Left ventricle myocardium inferior (tissue), 1 donor: ENCODE measurements at regions not wholly inside any gene's neighbourhood (a gene's known extent, or its start where the extent isn't known, plus 50 kb on each side); places are given as distances from the start of the nearest gene placed in this dataset.

ENCODE experiments used
- DNase-seq: peaks from one replicate; pipeline ENCODE4 v3.0.0-alpha.2; 2020
- H3K27ac ChIP-seq: fragments of 200-600 bp; replicated peaks from 2 replicates; pipeline ENCODE4 v1.8.0; 2021
- H3K27me3 ChIP-seq: fragments of 200-600 bp; 2 replicates; pipeline ENCODE4 v1.8.0; 2021; ENCODE audit warnings: low read depth
- H3K36me3 ChIP-seq: fragments of 200-600 bp; 2 replicates; pipeline ENCODE4 v1.8.0; 2021
- H3K4me1 ChIP-seq: fragments of 200-600 bp; 2 replicates; pipeline ENCODE4 v1.8.0; 2021
- H3K4me3 ChIP-seq: fragments of 200-600 bp; 2 replicates; pipeline ENCODE4 v1.8.0; 2021; ENCODE audit warnings: mild to moderate bottlenecking, moderate library complexity
- H3K9me3 ChIP-seq: fragments of 200-600 bp; replicated peaks from 2 replicates; pipeline ENCODE4 v1.8.0; 2021
- intact Hi-C: fragments of 100-400 bp; cut with micrococcal nuclease; formaldehyde crosslinking; loops from one replicate; pipeline ENCODE4 v1.11.0; 2022
- TF ChIP-seq, protein P1 (sequence below): fragments of 200-600 bp; IDR thresholded peaks from 2 replicates; pipeline ENCODE4 v1.8.0; 2021; ENCODE audit warnings: antibody characterized with exemption, mild to moderate bottlenecking, borderline replicate concordance
- donor health status: DM: no; HTN: yes; CAD: no; lungs with severe emphysema.

- no peak overlapping the region for H3K27ac ChIP-seq
- no peaks in the 10 kb centered on the region for H3K4me1 ChIP-seq
- no peaks in the 10 kb centered on the region for H3K9me3 ChIP-seq
- no peaks in the 10 kb centered on the region for H3K36me3 ChIP-seq
- H3K27me3 ChIP-seq, result no peaks in the 10 kb centered on the region
- TF ChIP-seq, protein P1, sequence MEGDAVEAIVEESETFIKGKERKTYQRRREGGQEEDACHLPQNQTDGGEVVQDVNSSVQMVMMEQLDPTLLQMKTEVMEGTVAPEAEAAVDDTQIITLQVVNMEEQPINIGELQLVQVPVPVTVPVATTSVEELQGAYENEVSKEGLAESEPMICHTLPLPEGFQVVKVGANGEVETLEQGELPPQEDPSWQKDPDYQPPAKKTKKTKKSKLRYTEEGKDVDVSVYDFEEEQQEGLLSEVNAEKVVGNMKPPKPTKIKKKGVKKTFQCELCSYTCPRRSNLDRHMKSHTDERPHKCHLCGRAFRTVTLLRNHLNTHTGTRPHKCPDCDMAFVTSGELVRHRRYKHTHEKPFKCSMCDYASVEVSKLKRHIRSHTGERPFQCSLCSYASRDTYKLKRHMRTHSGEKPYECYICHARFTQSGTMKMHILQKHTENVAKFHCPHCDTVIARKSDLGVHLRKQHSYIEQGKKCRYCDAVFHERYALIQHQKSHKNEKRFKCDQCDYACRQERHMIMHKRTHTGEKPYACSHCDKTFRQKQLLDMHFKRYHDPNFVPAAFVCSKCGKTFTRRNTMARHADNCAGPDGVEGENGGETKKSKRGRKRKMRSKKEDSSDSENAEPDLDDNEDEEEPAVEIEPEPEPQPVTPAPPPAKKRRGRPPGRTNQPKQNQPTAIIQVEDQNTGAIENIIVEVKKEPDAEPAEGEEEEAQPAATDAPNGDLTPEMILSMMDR, result no peak
- intact Hi-C loops, result no loop called here
- H3K4me3 ChIP-seq, result no peak overlapping the region
- no peak for DNase-seq
Observed at GRCh38 chr4:14513471-14513870, 488.8 kb upstream of the CPEB2 start.

DNA sequence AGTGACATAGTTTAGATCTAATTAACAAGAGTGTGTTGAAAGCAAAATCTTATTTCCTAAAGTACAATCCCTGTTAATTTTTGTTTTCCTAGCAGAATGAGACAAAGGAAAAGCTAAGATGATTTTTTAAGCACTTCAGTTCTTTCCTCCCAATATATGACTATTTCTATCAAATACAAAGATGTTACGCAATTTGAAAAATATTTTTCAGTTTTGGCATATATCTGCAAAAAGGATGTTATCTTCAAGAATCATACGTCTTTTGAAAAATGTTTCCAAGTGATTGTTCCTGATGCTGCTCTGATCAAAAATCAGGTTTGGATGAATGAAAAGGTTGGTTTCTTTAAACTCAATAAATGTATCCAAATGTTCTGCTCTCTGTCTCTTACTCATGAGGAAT lies 486.7 kb upstream of the CPEB2 start:
- intact Hi-C loops, result no loop called here
- Histone ChIP-seq H3K9me3 (no peaks in the 10 kb centered on the region), H3K27ac (no peak overlapping the region), H3K4me1 (no peaks in the 10 kb centered on the region), H3K27me3 (no peaks in the 10 kb centered on the region), H3K36me3 (no peaks in the 10 kb centered on the region), H3K4me3 (no peak overlapping the region)
- TF ChIP-seq, protein P1, result no peak
- no peak for DNase-seq

DNA sequence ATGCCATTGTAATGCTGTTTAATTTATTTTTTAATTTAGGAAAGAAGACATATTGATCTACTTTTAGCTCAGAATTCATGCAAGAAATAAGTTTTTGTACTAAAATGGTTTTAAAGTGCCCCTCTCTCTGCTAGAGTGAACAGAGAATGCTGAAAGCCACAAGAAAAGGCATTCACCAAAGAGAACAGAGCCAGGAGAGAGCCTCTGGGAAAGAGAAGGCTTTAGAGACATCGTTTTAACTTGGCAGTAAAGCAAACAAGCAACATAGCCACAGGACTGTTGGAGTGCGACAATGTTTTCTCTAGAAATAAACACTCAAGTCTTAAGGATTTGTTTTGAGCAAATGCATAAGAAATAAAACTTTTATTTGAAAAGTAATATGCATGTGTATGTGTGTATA lies 484.1 kb upstream of the CPEB2 start:
- TF ChIP-seq, protein P1, result no peak
- no peak for DNase-seq
- intact Hi-C loops, result no loop called here
- Histone ChIP-seq H3K4me3 (no peak overlapping the region), H3K9me3 (peaks cover 4% of the 10 kb centered on the region), H3K27me3 (no peaks in the 10 kb centered on the region), H3K4me1 (no peaks in the 10 kb centered on the region), H3K27ac (no peak overlapping the region), H3K36me3 (no peaks in the 10 kb centered on the region)

- intact Hi-C loops, result no loop called here
- H3K36me3 ChIP-seq, result no peaks in the 10 kb centered on the region
- DNase-seq, result no peak
- no peaks in the 10 kb centered on the region for H3K4me1 ChIP-seq
- peaks cover 4% of the 10 kb centered on the region for H3K9me3 ChIP-seq
- H3K27me3 ChIP-seq, result no peaks in the 10 kb centered on the region
- H3K27ac ChIP-seq, result no peak overlapping the region
- no peak overlapping the region for H3K4me3 ChIP-seq
- TF ChIP-seq, protein P1, result no peak
Observed at GRCh38 chr4:14520171-14520570, 482.1 kb upstream of the CPEB2 start.

- no peaks in the 10 kb centered on the region for H3K4me1 ChIP-seq
- no peak for DNase-seq
- peaks cover 4% of the 10 kb centered on the region for H3K9me3 ChIP-seq
- H3K4me3 ChIP-seq, result no peak overlapping the region
- no peaks in the 10 kb centered on the region for H3K36me3 ChIP-seq
- no peaks in the 10 kb centered on the region for H3K27me3 ChIP-seq
- intact Hi-C loops, result no loop called here
- no peak overlapping the region for H3K27ac ChIP-seq
- TF ChIP-seq, protein P1, result no peak
Observed at GRCh38 chr4:14524276-14524675, 478.0 kb upstream of the CPEB2 start.

DNA sequence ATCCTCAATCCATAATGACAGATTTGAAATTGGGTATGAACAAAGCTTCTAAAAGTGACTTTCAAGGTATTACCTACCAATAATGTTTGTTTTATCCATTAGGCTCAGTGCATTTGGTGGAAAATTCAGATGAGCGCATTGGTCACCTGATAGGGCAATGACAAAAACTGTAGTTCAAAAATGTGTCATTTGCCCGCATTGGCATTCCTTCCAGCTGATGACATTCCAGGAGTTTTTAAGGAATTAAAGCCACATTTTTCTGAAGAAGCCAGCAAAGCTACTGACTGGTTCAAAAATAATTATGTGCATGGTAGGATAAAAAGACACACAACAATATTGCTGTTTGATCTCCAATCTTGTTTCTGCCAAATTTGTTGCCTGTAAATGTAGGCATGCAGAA lies 473.4 kb upstream of the CPEB2 start:
- DNase-seq, result no peak
- intact Hi-C loops, result no loop called here

More for the DNA sequence above, 473.4 kb upstream of the CPEB2 start:
- H3K27me3 ChIP-seq, result no peaks in the 10 kb centered on the region
- TF ChIP-seq, protein P1, result no peak
- H3K9me3 ChIP-seq, result no peaks in the 10 kb centered on the region
- H3K4me1 ChIP-seq, result no peaks in the 10 kb centered on the region
- H3K4me3 ChIP-seq, result no peak overlapping the region
- no peaks in the 10 kb centered on the region for H3K36me3 ChIP-seq
- H3K27ac ChIP-seq, result no peak overlapping the region
